A673 (cell line): ENCODE measurements at regions not wholly inside any gene's neighbourhood (a gene's known extent, or its start where the extent isn't known, plus 50 kb on each side); places are given as distances from the start of the nearest gene placed in this dataset.

Experiments
- BruUV-seq: library from RNA; stranded (reverse); fragments of 400-500 nt; replicated peaks from 2 replicates; lab custom pipeline; 2021; lab: Mats Ljungman, UMichigan
- CTCF ChIA-PET: fragments of 300-600 bp; sonication (Branson Sonifier 250); formaldehyde crosslinking; loops from one replicate; lab custom pipeline; 2022; ENCODE audit warnings: antibody characterized with exemption; lab: Charles Lee
- POLR2A ChIA-PET: fragments of 300-600 bp; sonication (Branson Sonifier 250); formaldehyde crosslinking; loops from one replicate; lab custom pipeline; 2022; ENCODE audit warnings: antibody characterized with exemption; ENCODE audit not compliant: low non-redundant PET; lab: Charles Lee
- DNase-seq: peaks from one replicate; pipeline ENCODE4 v3.0.0-alpha.2; 2015; ENCODE audit warnings: low spot score
- H3K27ac ChIP-seq: fragments of 200-600 bp; sonication (generic); 2 replicates; pipeline ENCODE4 v1.5.1; 2016; ENCODE audit warnings: mixed run types, low read depth, mild to moderate bottlenecking, mixed read lengths, antibody characterized with exemption, low read length; ENCODE audit not compliant: poor library complexity, severe bottlenecking
- H3K27me3 ChIP-seq: fragments of 200-600 bp; sonication (generic); replicated peaks from 2 replicates; pipeline ENCODE4 v1.6.1; 2017; ENCODE audit warnings: mixed run types, low read depth, mild to moderate bottlenecking, mixed read lengths, antibody characterized with exemption, low read length; ENCODE audit not compliant: insufficient read depth, poor library complexity
- H3K36me3 ChIP-seq: fragments of 200-600 bp; sonication (generic); 2 replicates; pipeline ENCODE4 v1.6.1; 2016; ENCODE audit warnings: mixed run types, mild to moderate bottlenecking, mixed read lengths, antibody characterized with exemption, low read length; ENCODE audit not compliant: insufficient read depth, poor library complexity, severe bottlenecking
- H3K4me1 ChIP-seq: fragments of 200-600 bp; sonication (generic); 2 replicates; pipeline ENCODE4 v1.6.1; 2017; ENCODE audit warnings: mixed run types, mild to moderate bottlenecking, mixed read lengths, antibody characterized with exemption, low read length; ENCODE audit not compliant: insufficient read depth, poor library complexity, severe bottlenecking
- H3K4me3 ChIP-seq: fragments of 200-600 bp; sonication (generic); 2 replicates; pipeline ENCODE4 v1.5.1; 2016; ENCODE audit warnings: low read depth, mixed run types, mild to moderate bottlenecking, mixed read lengths, low read length; ENCODE audit not compliant: poor library complexity, severe bottlenecking
- H3K9me3 ChIP-seq: fragments of 200-600 bp; sonication (generic); 2 replicates; pipeline ENCODE4 v1.6.1; 2016; ENCODE audit warnings: mixed run types, low read depth, mild to moderate bottlenecking, mixed read lengths, antibody characterized with exemption, low read length; ENCODE audit not compliant: poor library complexity, severe bottlenecking
- EZH2 ChIP-seq: fragments of 200-600 bp; sonication (generic); IDR thresholded peaks from 2 replicates; pipeline ENCODE4 v1.6.1; 2017; ENCODE audit warnings: borderline replicate concordance, low read depth, mild to moderate bottlenecking, mixed read lengths, antibody characterized with exemption, low read length; ENCODE audit not compliant: poor library complexity, severe bottlenecking
- intact Hi-C: fragments of 100-400 bp; cut with micrococcal nuclease; formaldehyde crosslinking; loops from one replicate; pipeline ENCODE4 v1.10.0; 2022; ENCODE audit not compliant: unreplicated experiment
- TF ChIP-seq, protein P1 (sequence below): fragments of 300-800, 200-600 bp; sonication (generic); conservative IDR thresholded peaks from 2 replicates; pipeline ENCODE4 v1.5.1; 2017; ENCODE audit warnings: low read depth, mild to moderate bottlenecking, antibody characterized with exemption, low read length, moderate library complexity, mixed read lengths

DNA sequence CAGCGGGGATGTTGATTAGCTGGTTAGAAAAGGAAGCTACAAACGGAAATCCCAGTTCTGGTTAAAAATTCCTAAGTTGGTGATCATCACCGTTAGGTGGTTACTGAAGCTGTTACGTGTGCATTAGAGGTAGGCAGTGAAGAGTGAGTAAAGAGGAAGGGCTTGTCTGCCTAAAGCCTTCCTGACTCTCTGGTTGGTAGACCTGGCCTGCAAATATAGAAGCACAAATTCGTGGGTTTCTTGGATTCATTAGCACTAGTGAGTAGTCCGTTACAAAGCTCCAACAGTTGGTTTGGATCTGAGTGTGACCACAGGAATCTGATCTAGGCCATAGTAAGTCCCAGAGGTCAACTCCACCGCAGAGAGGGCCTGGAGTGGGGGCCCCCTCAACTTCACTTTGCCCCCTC, 174.0 kb upstream of the TP63 start:
- intact Hi-C loops = no loop called here
- no peak for DNase-seq
- POLR2A ChIA-PET = no interaction called here

DNA sequence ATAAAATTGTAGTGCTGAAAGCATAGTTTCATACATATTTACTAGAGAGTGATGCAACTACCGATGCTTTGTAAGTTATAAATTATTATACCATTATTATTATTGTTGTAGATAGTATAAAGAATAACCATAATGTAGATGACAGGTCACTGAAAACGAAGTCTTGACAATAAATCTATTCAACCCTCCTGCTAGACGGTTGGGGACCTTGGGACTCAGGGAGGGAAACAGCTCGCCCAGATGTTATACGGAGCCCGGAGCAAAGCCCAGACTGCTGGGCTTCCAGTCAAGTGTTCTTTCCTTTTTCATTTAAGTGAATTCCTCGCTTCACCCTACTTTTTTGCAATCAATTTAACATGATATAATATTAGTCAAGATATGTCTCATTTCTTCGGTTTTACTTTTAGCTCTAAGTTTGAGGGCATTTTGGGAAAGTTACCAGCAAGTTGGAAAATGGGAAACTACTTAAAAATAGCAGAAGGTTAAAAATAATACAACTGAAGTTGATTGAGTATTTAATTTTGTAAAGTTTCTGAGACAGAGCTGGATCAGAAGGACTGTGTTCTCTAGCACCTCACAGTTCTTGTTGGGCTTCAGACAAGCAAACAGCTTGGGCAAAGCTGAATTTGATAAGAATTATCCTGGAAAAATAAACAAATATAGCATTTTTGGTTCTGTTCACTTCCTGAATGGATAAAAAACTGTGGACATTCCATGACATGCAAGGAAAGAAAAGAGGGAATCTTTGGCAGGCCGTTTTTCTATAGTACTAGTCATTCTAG, 173.4 kb upstream of the TP63 start:
- Histone ChIP-seq H3K36me3 (no peaks in the 10 kb centered on the region), H3K4me1 (peaks cover 8% of the 10 kb centered on the region), H3K27ac (no peak overlapping the region), H3K9me3 (no peaks in the 10 kb centered on the region), H3K4me3 (no peak overlapping the region), H3K27me3 (no peaks in the 10 kb centered on the region)
- CTCF ChIA-PET = no interaction called here
- DNase-seq = no peak
- intact Hi-C loops = no loop called here
- BruUV-seq = no TSS peak
- POLR2A ChIA-PET = no interaction called here
- TF ChIP-seq, protein P1, sequence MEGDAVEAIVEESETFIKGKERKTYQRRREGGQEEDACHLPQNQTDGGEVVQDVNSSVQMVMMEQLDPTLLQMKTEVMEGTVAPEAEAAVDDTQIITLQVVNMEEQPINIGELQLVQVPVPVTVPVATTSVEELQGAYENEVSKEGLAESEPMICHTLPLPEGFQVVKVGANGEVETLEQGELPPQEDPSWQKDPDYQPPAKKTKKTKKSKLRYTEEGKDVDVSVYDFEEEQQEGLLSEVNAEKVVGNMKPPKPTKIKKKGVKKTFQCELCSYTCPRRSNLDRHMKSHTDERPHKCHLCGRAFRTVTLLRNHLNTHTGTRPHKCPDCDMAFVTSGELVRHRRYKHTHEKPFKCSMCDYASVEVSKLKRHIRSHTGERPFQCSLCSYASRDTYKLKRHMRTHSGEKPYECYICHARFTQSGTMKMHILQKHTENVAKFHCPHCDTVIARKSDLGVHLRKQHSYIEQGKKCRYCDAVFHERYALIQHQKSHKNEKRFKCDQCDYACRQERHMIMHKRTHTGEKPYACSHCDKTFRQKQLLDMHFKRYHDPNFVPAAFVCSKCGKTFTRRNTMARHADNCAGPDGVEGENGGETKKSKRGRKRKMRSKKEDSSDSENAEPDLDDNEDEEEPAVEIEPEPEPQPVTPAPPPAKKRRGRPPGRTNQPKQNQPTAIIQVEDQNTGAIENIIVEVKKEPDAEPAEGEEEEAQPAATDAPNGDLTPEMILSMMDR = no peak
- no peak for TF ChIP-seq EZH2

More for the DNA sequence above, 174.0 kb upstream of the TP63 start:
- no peaks in the 10 kb centered on the region for H3K9me3 ChIP-seq
- TF ChIP-seq, protein P1 = no peak
- no peak for TF ChIP-seq EZH2
- no peaks in the 10 kb centered on the region for H3K27me3 ChIP-seq
- H3K4me3 ChIP-seq = no peak overlapping the region
- BruUV-seq = no TSS peak
- peaks cover 8% of the 10 kb centered on the region for H3K4me1 ChIP-seq
- no peak overlapping the region for H3K27ac ChIP-seq
- no peaks in the 10 kb centered on the region for H3K36me3 ChIP-seq
- CTCF ChIA-PET = no interaction called here

DNA sequence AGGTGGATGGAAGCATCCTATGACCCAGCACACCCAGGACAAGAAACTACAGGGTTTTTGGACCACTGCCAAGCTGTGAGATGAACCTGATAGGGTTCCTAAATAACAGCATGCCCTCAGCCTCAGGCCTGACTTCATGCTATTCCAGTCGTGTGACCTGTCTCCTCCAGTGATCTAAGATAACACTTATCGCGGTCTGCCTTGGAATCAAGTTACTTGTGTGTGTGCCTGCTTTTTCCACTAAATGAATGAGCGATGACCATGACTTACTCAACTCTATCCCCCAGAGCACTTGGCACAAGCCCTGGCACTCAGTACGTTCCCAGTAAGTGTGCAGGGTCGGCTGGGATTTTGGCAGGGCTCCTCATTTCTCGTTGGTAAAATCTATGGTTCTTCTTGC, 172.7 kb upstream of the TP63 start:
- Histone ChIP-seq H3K4me1 (peaks cover 8% of the 10 kb centered on the region), H3K36me3 (no peaks in the 10 kb centered on the region), H3K4me3 (no peak overlapping the region), H3K27me3 (no peaks in the 10 kb centered on the region), H3K9me3 (peaks cover 2% of the 10 kb centered on the region), H3K27ac (no peak overlapping the region)
- peak; percentile 16 for DNase-seq
- TF ChIP-seq EZH2 = no peak
- TF ChIP-seq, protein P1 = no peak
- ChIA-PET POLR2A (no interaction called here), CTCF (no interaction called here)
- intact Hi-C loops = no loop called here
- no TSS peak for BruUV-seq
